Activated naive CD4-positive, alpha-beta T cell treated with anti-CD3 and anti-CD28 coated beads, Interleukin-2, amount 10 ng/mL, durations not matched to agents 7 days and 5 days (primary cell): ENCODE measurements at regions not wholly inside any gene's neighbourhood (a gene's known extent, or its start where the extent isn't known, plus 50 kb on each side); places are given as distances from the start of the nearest gene placed in this dataset.

ENCODE experiments used
- CTCF ChIA-PET: fragments of 350-600 bp; sonication (Branson Sonifier 250); formaldehyde crosslinking; loops from one replicate; lab custom pipeline; 2021; ENCODE audit warnings: antibody characterized with exemption; lab: Charles Lee
- DNase-seq: peaks from one replicate; pipeline ENCODE4 v3.0.0-alpha.2; 2020
- H3K27ac Mint-ChIP-seq: one replicate; pipeline ENCODE4 v1.8.0; 2021; ENCODE audit warnings: mild to moderate bottlenecking, moderate library complexity, mixed read lengths
- H3K27me3 Mint-ChIP-seq: one replicate; pipeline ENCODE4 v1.8.0; 2021; ENCODE audit warnings: mild to moderate bottlenecking, mixed read lengths
- H3K36me3 Mint-ChIP-seq: one replicate; pipeline ENCODE4 v1.8.0; 2021; ENCODE audit warnings: mixed read lengths
- H3K4me1 Mint-ChIP-seq: one replicate; pipeline ENCODE4 v1.8.0; 2021; ENCODE audit warnings: mixed read lengths
- H3K4me3 Mint-ChIP-seq: one replicate; pipeline ENCODE4 v1.8.0; 2021; ENCODE audit warnings: mild to moderate bottlenecking, moderate library complexity, mixed read lengths
- H3K9me3 Mint-ChIP-seq: one replicate; pipeline ENCODE4 v1.8.0; 2021; ENCODE audit warnings: mixed read lengths

DNA sequence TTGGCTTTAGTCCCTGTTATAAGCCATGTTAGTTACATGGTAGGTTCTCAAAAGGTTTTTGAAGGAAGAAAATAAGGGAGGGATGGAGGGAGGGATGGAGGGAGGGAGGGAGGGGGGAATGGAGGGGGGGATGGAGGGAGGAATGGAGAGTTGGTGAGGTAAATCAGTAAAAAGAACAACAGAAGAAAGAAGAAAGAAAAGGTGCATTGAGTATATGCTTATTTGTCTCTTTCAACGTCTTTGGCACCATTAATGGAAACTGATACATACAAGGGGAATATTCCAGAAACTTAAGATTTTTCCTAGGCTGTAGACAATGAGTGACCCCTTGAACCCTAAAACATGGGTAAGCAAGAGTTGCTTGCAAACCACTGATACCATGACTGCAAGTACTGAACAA is 1056.3 kb downstream of the CDH11 start:
- no peaks in the 10 kb centered on the region for H3K36me3 Mint-ChIP-seq
- no peak for DNase-seq
- H3K4me1 Mint-ChIP-seq: no peaks in the 10 kb centered on the region
- H3K9me3 Mint-ChIP-seq: peaks cover 20% of the 10 kb centered on the region
- CTCF ChIA-PET: no interaction called here
- H3K4me3 Mint-ChIP-seq: no peak overlapping the region
- no peak overlapping the region for H3K27ac Mint-ChIP-seq
- H3K27me3 Mint-ChIP-seq: no peaks in the 10 kb centered on the region

- Mint-ChIP-seq H3K36me3 (no peaks in the 10 kb centered on the region), H3K27me3 (no peaks in the 10 kb centered on the region), H3K4me3 (no peak overlapping the region), H3K27ac (no peak overlapping the region), H3K4me1 (no peaks in the 10 kb centered on the region), H3K9me3 (peaks cover 9% of the 10 kb centered on the region)
- DNase-seq: no peak
- CTCF ChIA-PET: no interaction called here
These were observed 1060.2 kb downstream of the CDH11 start for GRCh38 chr16:64061621-64062020.

GRCh38 chr16:64060631-64061030 is 1061.2 kb downstream of the CDH11 start:
- CTCF ChIA-PET: no interaction called here

DNA sequence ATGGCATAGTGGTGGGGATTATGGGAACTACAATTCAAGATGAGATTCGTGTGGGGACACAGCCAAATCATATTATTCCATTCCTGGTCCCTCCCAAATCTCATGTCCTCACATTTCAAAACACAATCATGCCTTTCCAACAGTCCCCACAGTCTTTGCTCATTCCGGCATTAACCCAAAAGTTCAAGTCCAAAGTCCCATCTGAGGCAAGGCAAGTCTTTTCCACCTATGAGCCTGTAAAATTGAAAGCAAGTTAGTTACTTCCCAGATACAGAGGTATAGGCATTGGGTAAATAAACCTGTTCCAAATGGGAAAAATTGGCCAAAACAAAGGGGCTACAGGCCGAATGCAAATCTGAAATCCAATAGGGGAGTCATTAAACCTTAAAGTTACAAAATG is 1063.2 kb downstream of the CDH11 start:
- Mint-ChIP-seq H3K27me3 (no peaks in the 10 kb centered on the region), H3K4me1 (no peaks in the 10 kb centered on the region), H3K9me3 (peaks cover 4% of the 10 kb centered on the region), H3K36me3 (no peaks in the 10 kb centered on the region), H3K4me3 (no peak overlapping the region), H3K27ac (no peak overlapping the region)
- CTCF ChIA-PET: no interaction called here
- DNase-seq: no peak

More at GRCh38 chr16:64060631-64061030, 1061.2 kb downstream of the CDH11 start:
- Mint-ChIP-seq H3K9me3 (peaks cover 9% of the 10 kb centered on the region), H3K36me3 (no peaks in the 10 kb centered on the region), H3K4me1 (no peaks in the 10 kb centered on the region), H3K4me3 (no peak overlapping the region), H3K27me3 (no peaks in the 10 kb centered on the region), H3K27ac (no peak overlapping the region)
- DNase-seq: no peak

- Mint-ChIP-seq H3K4me1 (no peaks in the 10 kb centered on the region), H3K27ac (no peak overlapping the region), H3K27me3 (no peaks in the 10 kb centered on the region), H3K36me3 (no peaks in the 10 kb centered on the region), H3K9me3 (peaks cover 3% of the 10 kb centered on the region), H3K4me3 (no peak overlapping the region)
- no peak for DNase-seq
- CTCF ChIA-PET: no interaction called here
These were observed 1070.0 kb downstream of the CDH11 start for GRCh38 chr16:64051824-64052223.

DNA sequence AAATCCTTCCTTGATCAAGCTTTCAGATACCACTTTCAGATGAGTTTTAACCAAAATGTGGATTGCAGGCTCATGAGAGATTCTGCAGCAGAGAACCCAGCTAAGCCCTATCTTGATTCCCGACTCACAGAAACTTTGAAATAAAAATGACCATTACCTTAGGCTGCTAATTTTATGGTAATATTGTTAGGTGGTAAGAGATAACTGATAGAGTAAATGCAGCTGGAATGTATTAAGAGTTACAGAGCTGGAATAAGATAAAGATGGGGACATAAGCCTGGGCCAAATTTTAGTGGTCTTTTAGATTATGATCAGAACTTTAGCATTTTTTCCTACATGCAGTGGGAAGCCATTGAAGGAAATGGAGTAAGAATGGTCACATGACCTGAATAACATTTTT is 1074.0 kb downstream of the CDH11 start:
- no peaks in the 10 kb centered on the region for H3K27me3 Mint-ChIP-seq
- H3K4me3 Mint-ChIP-seq: no peak overlapping the region
- H3K4me1 Mint-ChIP-seq: no peaks in the 10 kb centered on the region
- CTCF ChIA-PET: no interaction called here
- no peak for DNase-seq
- H3K9me3 Mint-ChIP-seq: peaks cover 7% of the 10 kb centered on the region
- H3K36me3 Mint-ChIP-seq: no peaks in the 10 kb centered on the region
- H3K27ac Mint-ChIP-seq: no peak overlapping the region

GRCh38 chr16:64047207-64047606 is 1074.7 kb downstream of the CDH11 start:
- Mint-ChIP-seq H3K36me3 (no peaks in the 10 kb centered on the region), H3K4me1 (no peaks in the 10 kb centered on the region), H3K9me3 (peaks cover 7% of the 10 kb centered on the region), H3K4me3 (no peak overlapping the region), H3K27ac (no peak overlapping the region), H3K27me3 (no peaks in the 10 kb centered on the region)
- CTCF ChIA-PET: no interaction called here
- DNase-seq: no peak

DNA sequence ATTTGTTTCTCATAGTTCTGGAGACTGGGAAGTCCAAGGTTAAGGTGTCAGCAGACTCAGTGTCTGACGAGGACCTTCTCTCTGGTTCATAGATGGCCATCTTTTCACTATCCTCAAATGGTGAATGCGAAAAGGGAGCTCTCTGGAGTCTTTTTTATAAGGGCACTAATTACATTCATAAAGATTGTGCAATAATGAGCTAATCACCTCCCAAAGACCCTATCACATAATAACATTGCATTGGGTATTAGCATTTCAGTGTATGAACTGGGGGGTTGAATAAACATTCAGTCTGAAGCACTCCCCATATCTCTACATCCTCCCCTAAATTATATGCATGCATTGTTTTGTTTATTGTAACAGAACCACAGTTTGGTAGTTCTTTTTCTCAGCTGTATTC is 1086.5 kb downstream of the CDH11 start:
- CTCF ChIA-PET: no interaction called here
- Mint-ChIP-seq H3K27me3 (no peaks in the 10 kb centered on the region), H3K27ac (no peak overlapping the region), H3K36me3 (no peaks in the 10 kb centered on the region), H3K4me3 (no peak overlapping the region), H3K4me1 (no peaks in the 10 kb centered on the region), H3K9me3 (peaks cover 8% of the 10 kb centered on the region)
- no peak for DNase-seq

DNA sequence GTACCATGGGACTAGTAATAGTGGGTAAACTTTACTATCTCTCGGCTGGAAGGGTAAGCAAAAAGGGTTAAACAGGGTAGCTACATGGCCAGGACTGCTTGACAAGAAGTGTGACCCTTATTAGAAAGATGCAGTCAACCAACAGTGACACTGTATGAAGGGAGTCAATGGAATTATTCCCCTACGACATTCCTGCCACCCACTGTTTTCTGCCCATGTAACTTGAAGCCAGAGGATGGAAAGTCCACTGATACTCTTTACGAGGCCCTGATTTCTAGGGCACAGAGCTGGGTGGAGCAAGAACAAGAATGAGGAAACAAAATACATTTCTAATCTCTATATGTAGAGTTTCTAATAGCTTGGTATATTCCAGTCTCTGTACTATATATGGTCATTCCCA is 1102.5 kb downstream of the CDH11 start:
- CTCF ChIA-PET: no interaction called here
- Mint-ChIP-seq H3K36me3 (no peaks in the 10 kb centered on the region), H3K4me1 (no peaks in the 10 kb centered on the region), H3K27me3 (no peaks in the 10 kb centered on the region), H3K9me3 (peaks cover 10% of the 10 kb centered on the region), H3K27ac (no peak overlapping the region), H3K4me3 (no peak overlapping the region)
- no peak for DNase-seq

DNA sequence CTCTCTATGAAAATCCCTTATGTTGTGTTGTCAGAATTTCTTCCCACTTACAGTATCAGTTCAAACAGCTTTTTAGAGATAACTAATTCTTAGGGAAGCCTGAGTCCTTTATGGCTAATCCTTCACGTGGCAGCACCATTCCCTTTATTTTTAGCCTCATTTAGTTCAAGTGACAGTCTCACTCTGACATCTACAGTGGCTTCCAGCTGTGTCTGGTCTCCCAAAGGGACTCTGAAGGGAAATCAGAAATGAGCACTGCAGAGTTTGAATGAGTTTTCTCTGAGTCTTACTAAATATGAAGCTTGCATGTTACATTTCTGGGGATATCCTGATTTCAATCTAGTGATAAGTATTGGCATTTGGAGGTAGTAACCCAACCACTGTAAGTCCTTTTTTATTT is 1104.1 kb downstream of the CDH11 start:
- Mint-ChIP-seq H3K4me3 (no peak overlapping the region), H3K27ac (no peak overlapping the region), H3K4me1 (no peaks in the 10 kb centered on the region), H3K36me3 (no peaks in the 10 kb centered on the region), H3K9me3 (peaks cover 12% of the 10 kb centered on the region), H3K27me3 (no peaks in the 10 kb centered on the region)
- CTCF ChIA-PET: no interaction called here
- no peak for DNase-seq

GRCh38 chr16:64013856-64014255 is 1108.0 kb downstream of the CDH11 start:
- Mint-ChIP-seq H3K36me3 (no peaks in the 10 kb centered on the region), H3K4me1 (no peaks in the 10 kb centered on the region), H3K9me3 (peaks cover 30% of the 10 kb centered on the region), H3K27ac (no peak overlapping the region), H3K27me3 (no peaks in the 10 kb centered on the region), H3K4me3 (no peak overlapping the region)
- CTCF ChIA-PET: no interaction called here
- no peak for DNase-seq

DNA sequence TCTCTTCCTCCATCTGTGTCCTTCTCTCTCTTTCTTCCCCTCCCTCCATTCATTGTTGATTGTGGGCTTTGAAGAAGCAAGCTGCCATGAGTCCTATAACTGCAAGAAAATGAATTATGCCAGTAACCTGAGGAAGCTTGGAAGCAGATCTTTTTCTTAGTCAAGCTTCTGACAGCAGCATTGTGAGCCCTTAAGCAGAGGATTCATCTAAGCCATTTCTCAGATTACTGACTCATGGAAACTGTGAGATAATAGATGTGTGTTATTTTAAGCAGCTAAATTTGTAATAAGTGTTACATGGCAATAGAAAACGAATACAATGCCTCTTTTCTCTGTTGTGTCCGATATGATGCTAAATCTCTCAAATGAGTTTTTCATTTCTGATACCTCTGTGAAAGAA is 1109.7 kb downstream of the CDH11 start:
- H3K9me3 Mint-ChIP-seq: peaks cover 31% of the 10 kb centered on the region
- no peaks in the 10 kb centered on the region for H3K27me3 Mint-ChIP-seq
- no peaks in the 10 kb centered on the region for H3K4me1 Mint-ChIP-seq
- no peaks in the 10 kb centered on the region for H3K36me3 Mint-ChIP-seq
- H3K27ac Mint-ChIP-seq: no peak overlapping the region
- CTCF ChIA-PET: no interaction called here
- no peak for DNase-seq
- no peak overlapping the region for H3K4me3 Mint-ChIP-seq

DNA sequence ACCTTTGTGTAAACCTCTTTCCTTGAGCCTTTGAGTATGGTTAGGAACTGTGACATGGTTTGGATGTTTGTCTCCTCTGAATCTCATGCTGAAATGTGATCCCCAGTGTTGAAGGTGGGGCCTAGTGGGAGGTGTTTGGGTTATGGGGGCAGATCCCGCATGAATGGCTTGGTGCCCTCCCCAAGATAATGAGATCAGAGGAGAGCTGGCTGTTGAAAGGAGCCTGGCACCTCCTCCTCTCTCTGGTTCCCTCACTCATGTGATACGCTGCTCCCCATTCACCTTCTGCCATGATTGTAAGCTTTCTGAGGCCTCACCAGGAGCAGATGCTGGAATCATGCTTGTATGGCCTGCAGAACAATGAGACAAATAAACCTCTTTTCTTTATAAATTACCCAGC is 1110.2 kb downstream of the CDH11 start:
- Mint-ChIP-seq H3K27ac (no peak overlapping the region), H3K27me3 (no peaks in the 10 kb centered on the region), H3K4me3 (no peak overlapping the region), H3K4me1 (no peaks in the 10 kb centered on the region), H3K9me3 (peaks cover 31% of the 10 kb centered on the region), H3K36me3 (no peaks in the 10 kb centered on the region)
- CTCF ChIA-PET: no interaction called here
- DNase-seq: no peak

GRCh38 chr16:64008131-64008530 is 1113.7 kb downstream of the CDH11 start:
- no peak overlapping the region for H3K4me3 Mint-ChIP-seq
- no peaks in the 10 kb centered on the region for H3K4me1 Mint-ChIP-seq
- H3K27me3 Mint-ChIP-seq: no peaks in the 10 kb centered on the region
- no peak for DNase-seq
- CTCF ChIA-PET: no interaction called here
- no peaks in the 10 kb centered on the region for H3K36me3 Mint-ChIP-seq
- H3K9me3 Mint-ChIP-seq: peaks cover 28% of the 10 kb centered on the region
- no peak overlapping the region for H3K27ac Mint-ChIP-seq

- Mint-ChIP-seq H3K4me1 (no peaks in the 10 kb centered on the region), H3K27me3 (no peaks in the 10 kb centered on the region), H3K36me3 (no peaks in the 10 kb centered on the region), H3K4me3 (no peak overlapping the region), H3K27ac (no peak overlapping the region), H3K9me3 (peaks cover 15% of the 10 kb centered on the region)
- CTCF ChIA-PET: no interaction called here
- DNase-seq: no peak
These were observed 1117.7 kb downstream of the CDH11 start for GRCh38 chr16:64004116-64004515.

- H3K9me3 Mint-ChIP-seq: peaks cover 16% of the 10 kb centered on the region
- CTCF ChIA-PET: no interaction called here
- no peaks in the 10 kb centered on the region for H3K4me1 Mint-ChIP-seq
- no peaks in the 10 kb centered on the region for H3K36me3 Mint-ChIP-seq
- H3K4me3 Mint-ChIP-seq: no peak overlapping the region
- no peaks in the 10 kb centered on the region for H3K27me3 Mint-ChIP-seq
- H3K27ac Mint-ChIP-seq: no peak overlapping the region
- no peak for DNase-seq
These were observed 1126.8 kb downstream of the CDH11 start for GRCh38 chr16:63995025-63995424.
